ENCODE measurements at regions not wholly inside any gene's neighbourhood (a gene's known extent, or its start where the extent isn't known, plus 50 kb on each side); places are given as distances from the start of the nearest gene placed in this dataset.
"Not testable (repeated sequence)": the region's sequence is repeated elsewhere in the genome, so short reads cannot be mapped to it uniquely, and the experiment has no call there.

GRCh38 chr22:27099946-27100722, 442.7 kb downstream of the MIAT start:
- DNase-seq (ENCODE audit: low spot score): no peak

GRCh38 chr22:27100789-27101188, 443.4 kb downstream of the MIAT start:
- no peak for DNase-seq (ENCODE audit: low spot score)

GRCh38 chr22:27101288-27101687, 443.9 kb downstream of the MIAT start:
- DNase-seq (ENCODE audit: low spot score): no peak

GRCh38 chr22:27104449-27104848, 447.1 kb downstream of the MIAT start:
- no peak for DNase-seq (ENCODE audit: low spot score)

DNA sequence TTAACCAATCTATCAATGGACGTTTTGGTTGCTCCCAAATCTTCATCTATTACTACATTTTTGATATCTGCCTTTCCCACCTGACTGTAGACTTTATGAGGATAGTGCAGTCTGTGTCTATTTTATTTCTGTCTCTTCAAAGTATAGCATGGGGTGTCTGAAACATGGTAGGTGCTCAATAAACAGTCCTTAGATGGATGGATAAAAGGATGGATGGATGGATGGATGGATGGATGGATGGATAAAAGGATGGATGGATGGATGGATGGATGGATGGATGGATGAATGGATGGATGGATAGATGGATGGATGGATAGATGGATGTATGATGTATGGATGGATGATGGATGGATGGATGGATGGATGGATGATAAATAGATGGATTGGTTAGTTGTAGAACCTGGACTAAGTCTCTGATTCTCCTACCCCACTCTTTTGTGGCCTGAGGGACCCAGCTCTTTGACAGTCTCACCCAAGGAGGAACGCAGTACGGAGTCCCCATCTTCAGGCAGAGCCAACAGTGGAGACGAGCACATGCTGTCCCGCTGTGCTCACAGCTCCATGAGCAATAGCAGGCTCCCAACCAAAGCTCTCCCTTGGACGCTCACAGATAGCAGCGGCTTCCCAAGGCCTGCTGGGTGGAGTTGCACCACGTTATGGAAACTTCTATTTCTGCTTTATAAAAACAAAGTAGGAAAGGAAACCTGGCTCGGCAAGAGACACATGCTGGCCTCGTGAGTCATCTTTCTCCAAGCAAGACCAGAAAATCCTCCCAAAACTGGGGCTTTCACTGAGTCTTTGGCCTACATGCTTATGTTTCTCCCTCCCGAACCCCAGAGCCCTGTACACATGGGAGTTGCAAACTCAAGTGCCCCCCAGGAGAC, 448.0 kb downstream of the MIAT start:
- no peak for DNase-seq (ENCODE audit: low spot score)

DNA sequence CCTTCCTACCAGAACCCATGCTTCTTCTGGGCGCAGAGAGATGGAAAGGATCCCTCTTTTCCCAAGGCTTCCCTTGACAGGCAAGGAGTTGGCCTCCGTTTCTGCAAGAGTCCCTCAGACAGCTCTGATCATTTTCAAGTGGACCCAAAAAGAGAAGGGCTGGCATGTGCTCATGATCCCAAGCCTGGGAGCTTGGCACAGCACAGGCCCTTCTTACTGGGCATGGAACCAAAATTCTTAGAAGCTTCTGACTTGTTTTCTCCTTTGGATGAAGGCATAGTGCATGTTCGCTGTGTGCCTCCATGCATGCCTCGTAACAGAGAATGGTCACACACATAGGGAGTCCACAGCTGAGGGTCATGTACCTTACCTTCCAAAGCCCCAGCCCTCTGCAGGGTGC, 449.6 kb downstream of the MIAT start:
- no peak for DNase-seq (ENCODE audit: low spot score)

DNA sequence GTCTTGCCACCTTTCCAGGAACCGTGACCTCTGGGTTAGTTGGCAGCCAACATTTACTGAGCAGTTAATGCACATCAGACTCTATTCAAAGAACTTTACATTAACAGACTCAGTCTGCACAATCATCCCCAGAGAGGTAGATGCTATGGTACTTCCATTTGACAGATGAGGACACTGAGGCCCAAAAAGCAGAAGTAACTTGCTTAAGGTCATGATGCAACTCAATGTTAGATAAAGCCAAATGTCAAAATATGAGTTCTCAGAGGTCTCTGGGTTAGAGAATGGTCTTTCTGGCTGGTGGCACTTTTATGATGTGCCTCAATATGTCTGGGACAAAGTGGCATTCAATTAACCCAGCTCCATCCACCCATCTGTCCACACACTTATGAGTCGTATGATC, 450.0 kb downstream of the MIAT start:
- DNase-seq (ENCODE audit: low spot score): no peak

- DNase-seq (ENCODE audit: low spot score): no peak
These were observed 450.4 kb downstream of the MIAT start for GRCh38 chr22:27107824-27108223.

- no peak for DNase-seq (ENCODE audit: low spot score)
These were observed 451.2 kb downstream of the MIAT start for GRCh38 chr22:27108425-27109114.

DNA sequence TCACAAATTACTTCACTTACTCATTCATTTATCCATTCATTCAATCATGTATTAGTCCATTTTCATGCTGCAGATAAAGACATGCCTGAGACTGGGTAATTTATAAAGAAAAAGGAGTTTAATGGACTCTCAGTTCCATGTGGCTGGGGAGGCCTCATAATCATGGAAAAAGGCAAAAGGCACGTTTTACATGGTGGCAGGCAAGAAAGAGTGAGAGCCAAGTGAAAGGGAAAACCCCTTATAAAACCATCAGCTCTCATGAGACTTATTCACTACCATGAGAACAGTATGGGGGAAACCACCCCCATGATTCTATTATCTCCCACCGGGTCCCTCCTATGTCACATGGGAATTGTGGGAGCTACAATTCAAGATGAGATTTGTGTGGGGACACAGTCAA, 452.0 kb downstream of the MIAT start:
- not testable (repeated sequence) for DNase-seq (ENCODE audit: low spot score)

DNA sequence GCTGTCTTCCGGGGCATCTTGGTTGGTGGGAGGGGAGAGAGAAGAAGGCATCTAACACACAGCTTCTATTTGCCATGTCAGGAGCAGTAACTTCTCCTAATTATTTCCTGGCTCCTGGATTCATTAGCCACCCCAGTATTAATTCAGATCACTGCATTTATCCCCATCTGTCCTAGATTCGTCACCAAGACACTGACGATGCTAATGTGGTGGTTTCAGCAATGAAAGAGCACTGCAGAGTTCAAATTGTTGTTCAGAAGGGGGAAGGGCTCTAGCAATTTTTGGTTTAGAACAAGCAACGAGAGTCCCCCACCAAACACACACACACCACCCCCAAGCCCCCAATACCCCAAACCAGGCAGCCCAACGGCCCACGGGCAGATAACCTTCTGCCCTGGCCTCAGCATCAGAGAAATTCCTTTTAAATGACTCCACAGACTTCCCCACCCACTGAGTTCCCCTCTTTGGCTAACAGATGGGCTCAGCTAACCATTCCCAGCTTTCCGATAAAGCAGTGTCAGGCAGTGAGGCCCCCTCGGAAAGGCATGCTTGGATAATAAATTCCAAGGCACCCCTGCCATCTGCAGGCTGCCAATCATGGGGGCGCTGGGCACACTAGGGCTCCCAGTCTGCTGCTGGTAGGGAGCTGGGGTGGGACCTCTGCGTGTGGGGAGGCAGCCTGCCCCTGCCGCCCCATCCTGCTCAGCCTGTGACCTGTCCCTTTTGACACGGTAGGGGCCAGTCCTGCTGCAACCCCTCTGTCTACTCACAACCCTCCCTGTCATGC, 453.5 kb downstream of the MIAT start:
- DNase-seq (ENCODE audit: low spot score): no peak

DNA sequence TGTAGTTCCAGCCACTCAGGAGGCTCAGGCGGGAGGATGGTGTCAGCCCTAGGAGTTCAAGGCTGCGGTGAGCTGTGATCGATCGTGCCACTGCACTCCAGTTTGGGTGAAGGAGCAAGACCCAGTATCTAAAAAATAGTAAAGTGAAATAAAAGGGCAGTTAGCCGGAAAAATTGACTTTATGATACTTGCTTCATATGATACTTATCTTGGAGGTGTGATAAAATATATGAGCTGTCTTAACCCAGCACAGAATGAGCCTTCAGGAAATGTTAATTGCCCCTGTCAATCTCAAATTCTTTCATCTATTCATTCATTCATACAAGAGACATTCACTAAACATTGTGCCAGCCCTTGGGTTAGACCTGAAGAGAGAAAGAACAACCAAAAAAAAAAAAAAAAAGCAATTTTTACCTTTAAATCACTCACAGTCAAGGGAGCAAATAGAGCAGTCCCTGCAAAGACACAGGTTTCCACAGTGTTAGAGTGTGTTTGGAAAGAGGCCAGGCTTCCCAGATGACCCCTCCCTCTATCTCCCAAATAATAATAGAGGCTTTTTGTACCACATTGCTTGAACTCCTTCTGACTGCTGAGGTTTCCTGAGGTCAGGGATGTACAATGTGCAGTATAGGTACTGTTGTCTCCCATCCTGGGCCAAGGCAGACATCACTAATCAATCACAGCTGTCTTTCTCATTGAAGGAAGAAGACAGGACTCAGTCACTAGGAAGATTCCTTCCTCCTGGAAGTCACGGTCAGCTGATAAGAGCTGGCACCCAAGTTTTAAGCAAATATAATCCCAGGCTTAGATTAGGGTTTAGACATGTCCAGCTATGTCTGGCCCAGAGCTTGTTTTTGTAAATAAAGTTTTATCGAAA, 454.6 kb downstream of the MIAT start:
- no peak for DNase-seq (ENCODE audit: low spot score)

DNA sequence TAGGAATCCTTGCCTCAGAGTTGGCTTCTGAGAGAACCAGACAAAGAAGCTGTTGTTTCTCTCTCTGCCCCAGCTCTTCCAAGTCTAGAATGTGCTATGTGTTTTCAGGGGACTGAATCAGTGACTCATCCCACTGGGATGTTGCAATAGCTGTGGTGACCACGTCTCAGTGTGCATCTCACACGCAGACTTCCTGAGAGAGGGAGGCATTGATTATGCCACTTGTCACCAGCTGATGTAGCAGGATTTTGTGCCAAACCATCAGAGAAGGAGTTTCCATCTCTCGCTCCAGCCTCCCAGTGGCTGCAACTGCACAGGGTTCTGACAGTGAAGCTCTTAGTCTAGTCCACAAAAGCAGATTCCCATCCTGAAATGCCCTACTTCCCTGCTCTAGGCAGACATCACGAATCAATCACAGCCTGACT, 455.8 kb downstream of the MIAT start:
- DNase-seq (ENCODE audit: low spot score): no peak

DNA sequence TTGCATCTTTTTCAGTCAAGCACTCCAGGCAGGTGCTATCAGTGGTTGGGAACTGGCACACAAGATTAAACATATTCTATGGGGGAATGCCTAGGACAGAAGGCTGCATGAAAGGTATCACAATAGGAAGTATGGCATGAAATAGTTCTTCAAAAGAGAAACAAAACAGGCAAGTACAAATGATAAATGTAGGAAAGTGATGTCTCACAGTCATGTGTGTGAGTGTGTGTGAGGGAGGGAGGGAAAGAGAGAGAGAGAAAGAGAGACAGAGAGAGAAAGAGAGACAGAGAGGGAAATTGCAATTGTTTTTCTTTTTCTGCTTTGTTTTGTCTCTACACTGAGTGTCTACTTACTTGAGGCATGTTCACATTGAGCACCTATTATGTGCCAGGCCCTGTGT, 456.3 kb downstream of the MIAT start:
- DNase-seq (ENCODE audit: low spot score): no peak

DNA sequence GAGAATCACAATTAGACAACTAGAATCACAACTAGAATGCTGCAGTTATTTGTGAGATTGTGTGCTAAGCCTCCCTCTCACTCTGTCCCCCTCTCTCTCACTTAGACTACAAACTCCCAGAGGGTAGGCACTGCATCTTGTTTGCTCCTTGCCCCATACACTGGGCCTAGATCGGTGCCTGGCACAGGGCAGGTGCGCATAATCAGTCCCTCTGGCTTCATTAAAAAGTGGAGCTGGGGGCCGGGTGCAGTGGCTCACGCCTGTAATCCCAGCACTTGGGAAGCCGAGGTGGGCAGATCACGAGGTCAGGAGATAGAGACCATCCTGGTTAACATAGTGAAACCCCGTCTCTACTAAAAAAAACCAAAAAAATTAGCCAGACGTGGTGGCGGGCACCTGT, 456.8 kb downstream of the MIAT start:
- no peak for DNase-seq (ENCODE audit: low spot score)

DNA sequence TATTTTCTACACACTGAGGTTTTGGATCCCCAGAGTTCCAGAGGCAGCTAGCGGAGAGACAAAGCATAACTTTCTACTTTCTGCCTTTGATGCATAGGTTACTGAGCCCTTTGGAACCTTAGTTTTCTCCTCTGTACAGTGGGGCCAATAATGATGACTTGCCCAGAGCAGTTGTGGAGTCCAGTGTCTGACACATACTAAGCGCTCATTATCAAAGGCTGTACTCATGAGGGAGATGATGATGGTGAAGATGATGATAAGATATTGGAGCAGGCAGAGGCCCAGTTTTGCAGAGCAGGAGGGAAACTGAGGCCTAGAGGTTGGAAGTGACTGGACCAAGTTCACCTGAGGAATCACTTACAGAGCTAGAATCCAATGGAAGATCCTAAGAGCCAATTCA, 458.0 kb downstream of the MIAT start:
- DNase-seq (ENCODE audit: low spot score): no peak

DNA sequence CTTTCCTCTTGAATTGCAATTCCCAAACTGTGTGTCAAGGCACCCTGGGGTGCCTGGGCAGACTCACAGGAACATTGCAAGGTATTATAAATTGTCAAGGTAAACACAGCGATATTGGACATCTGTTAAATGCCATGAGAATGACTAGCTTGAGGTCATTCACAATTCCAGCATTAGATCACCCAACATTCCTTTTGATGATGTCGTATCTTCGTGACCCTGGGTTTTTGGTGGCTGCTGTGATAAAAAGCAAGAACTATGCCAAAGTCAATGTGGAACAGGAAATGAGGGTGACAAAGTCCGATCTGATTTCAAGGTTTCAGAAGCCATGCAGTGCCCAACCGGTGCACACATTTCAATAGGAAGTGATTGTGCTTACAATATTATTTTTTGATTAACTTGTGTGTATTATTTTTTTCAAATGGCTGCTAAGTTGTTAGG, 458.4 kb downstream of the MIAT start:
- no peak for DNase-seq (ENCODE audit: low spot score)

GRCh38 chr22:27116312-27117086, 459.1 kb downstream of the MIAT start:
- DNase-seq (ENCODE audit: low spot score): no peak

DNA sequence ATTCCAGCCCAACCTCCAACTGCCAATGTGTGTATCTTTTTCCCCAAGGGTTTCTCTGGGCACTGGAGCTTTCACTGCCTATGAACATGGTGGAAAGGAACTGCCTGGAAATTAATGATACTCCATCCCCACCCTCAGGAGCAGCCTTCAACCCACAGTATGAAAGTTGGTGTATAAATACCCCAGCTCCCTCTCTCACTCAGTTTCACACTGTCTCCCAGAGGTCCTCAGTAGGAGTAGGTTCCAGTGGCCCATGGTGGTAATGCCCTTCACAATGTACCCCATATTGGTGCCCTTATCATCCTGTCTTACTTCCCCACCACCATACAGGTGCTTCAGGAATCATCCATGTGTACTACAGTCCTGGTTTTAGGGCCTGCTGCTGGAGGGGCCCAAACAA, 462.6 kb downstream of the MIAT start:
- DNase-seq (ENCODE audit: low spot score): no peak

GRCh38 chr22:27122574-27122973, 465.2 kb downstream of the MIAT start:
- DNase-seq (ENCODE audit: low spot score): no peak
